Mesodermal cell (in vitro differentiated cells): ENCODE measurements at regions not wholly inside any gene's neighbourhood (a gene's known extent, or its start where the extent isn't known, plus 50 kb on each side); places are given as distances from the start of the nearest gene placed in this dataset.

Experiments used
- H3K27ac ChIP-seq: 2 replicates; pipeline ENCODE4 v1.7.0; 2013; ENCODE audit warnings: mild to moderate bottlenecking, low read depth, low read length, moderate library complexity; ENCODE audit not compliant: severe bottlenecking
- H3K36me3 ChIP-seq: 2 replicates; pipeline ENCODE4 v1.7.1; 2013; ENCODE audit warnings: mild to moderate bottlenecking, low read length, moderate library complexity; ENCODE audit not compliant: control insufficient read depth, insufficient read depth
- H3K4me1 ChIP-seq: one replicate; pipeline ENCODE4 v1.7.1; 2013; ENCODE audit warnings: mild to moderate bottlenecking, low read length; ENCODE audit not compliant: insufficient read depth, control insufficient read depth, poor library complexity, severe bottlenecking
- H3K4me3 ChIP-seq: 2 replicates; pipeline ENCODE4 v1.7.0; 2013; ENCODE audit warnings: low read length, control low read depth, mild to moderate bottlenecking; ENCODE audit not compliant: insufficient read depth, poor library complexity, severe bottlenecking; ENCODE audit errors: extremely low read depth
- H3K9me3 ChIP-seq: 2 replicates; pipeline ENCODE4 v1.7.1; 2013; ENCODE audit warnings: mild to moderate bottlenecking, low read length, moderate library complexity; ENCODE audit not compliant: control insufficient read depth
- WGBS, 2 experiments: methylation state at CpG; one replicate each; pipeline ENCODE4 v1.1.5; 2013; ENCODE audit warnings: missing lambda C conversion rate in 2 of 2; ENCODE audit not compliant: insufficient coverage in 2 of 2; 5-methylcytosine and 5-hydroxymethylcytosine counted together

DNA sequence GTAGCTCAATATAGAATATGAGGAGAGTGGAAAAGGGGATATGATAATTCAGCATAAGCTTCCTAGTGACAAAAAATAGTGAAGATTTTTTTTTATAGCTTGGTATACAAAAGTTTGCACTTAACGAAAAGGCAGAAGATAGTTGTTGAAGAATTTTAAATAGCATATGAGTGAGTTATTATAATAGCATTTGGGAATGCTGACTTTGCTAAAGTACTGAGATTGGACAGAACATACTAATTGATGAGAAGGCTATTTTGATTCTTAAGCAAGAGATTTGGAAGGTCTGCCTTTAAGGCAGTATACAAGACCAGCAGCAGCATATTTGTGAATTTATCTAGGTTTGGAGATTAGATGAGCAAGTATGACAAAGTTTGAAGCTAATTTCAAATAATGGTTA is 600.9 kb upstream of the POT1 start:
- 89 to 90% methylated on average over 1 of the region's 1 CpG for WGBS, 2 experiments
- H3K4me1 ChIP-seq, result no peaks in the 10 kb centered on the region
- H3K9me3 ChIP-seq, result no peaks in the 10 kb centered on the region

DNA sequence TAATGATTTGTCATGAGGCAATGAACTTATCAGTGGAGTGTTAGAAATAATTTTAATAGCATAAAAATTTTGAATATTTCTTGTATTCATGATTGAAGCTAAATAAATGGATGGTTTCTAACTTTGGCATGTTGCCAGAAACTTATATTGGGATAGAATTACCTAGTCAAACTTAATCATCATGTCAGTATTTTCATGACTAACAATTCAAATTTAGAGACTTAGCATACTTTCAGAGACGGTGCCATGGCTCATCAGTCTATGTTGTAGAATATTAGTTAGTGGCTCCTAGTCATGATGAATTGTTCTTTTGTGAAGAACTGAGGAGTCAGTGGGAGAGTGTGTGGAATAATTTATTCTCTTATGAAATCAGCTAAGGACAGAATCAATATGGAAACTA is 599.6 kb upstream of the POT1 start:
- Histone ChIP-seq H3K4me3 (no peak overlapping the region), H3K9me3 (no peaks in the 10 kb centered on the region), H3K27ac (no peak overlapping the region), H3K36me3 (no peaks in the 10 kb centered on the region), H3K4me1 (no peaks in the 10 kb centered on the region)
- no CpG with 5 or more reads among the region's 1 CpG for WGBS, 2 experiments

More for the DNA sequence above, 600.9 kb upstream of the POT1 start:
- Histone ChIP-seq H3K36me3 (no peaks in the 10 kb centered on the region), H3K27ac (no peak overlapping the region), H3K4me3 (no peak overlapping the region)

DNA sequence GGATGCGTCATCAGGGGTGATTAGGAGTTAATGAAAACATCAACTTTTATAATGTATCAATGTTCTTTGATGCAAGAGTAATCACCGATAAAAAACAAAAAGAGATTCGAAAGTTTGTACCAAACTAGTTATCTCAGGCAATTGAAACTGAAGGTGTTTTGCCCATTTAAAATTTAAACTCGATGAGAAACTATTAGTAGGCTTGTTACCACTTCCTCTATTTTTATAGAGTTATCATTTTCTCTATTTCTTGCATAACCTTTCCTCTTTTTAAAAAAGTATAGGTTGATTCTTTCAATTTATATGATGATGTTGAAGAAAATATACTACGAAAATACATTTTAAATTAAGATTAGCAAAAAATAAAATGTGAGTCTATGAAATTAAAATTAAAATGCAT is 597.3 kb upstream of the POT1 start:
- 94% methylated on average over 2 of the region's 5 CpGs; no CpG with 5 or more reads in 1 of the 2 experiments for WGBS, 2 experiments
- H3K4me3 ChIP-seq, result no peak overlapping the region
- H3K27ac ChIP-seq, result no peak overlapping the region
- no peaks in the 10 kb centered on the region for H3K9me3 ChIP-seq
- no peaks in the 10 kb centered on the region for H3K4me1 ChIP-seq
- no peaks in the 10 kb centered on the region for H3K36me3 ChIP-seq

GRCh38 chr7:125526092-125526491 is 596.5 kb upstream of the POT1 start:
- no CpG with 5 or more reads among the region's 1 CpG for WGBS, 2 experiments
- no peak overlapping the region for H3K4me3 ChIP-seq
- no peaks in the 10 kb centered on the region for H3K4me1 ChIP-seq
- no peak overlapping the region for H3K27ac ChIP-seq
- no peaks in the 10 kb centered on the region for H3K9me3 ChIP-seq
- H3K36me3 ChIP-seq, result no peaks in the 10 kb centered on the region

DNA sequence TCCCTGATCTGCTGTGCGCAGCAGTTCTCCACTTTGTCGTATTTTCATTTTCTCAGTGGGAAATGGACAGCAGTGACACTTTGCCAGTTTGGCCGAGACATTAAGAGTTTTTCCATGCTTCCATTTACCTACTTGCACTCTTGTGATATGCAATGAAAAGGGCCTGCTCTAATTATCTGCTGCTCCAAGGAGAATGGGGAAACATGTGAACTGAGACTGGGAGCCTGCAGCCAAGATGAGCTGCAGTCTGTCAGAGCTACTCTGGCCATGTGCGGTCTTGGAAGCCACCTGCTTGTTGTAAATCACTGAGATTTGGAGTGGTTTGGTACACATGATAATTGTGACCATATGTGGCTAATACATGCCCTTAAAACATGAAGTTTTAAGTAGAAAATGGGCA is 586.6 kb upstream of the POT1 start:
- Histone ChIP-seq H3K27ac (no peak overlapping the region), H3K36me3 (no peaks in the 10 kb centered on the region), H3K9me3 (no peaks in the 10 kb centered on the region), H3K4me1 (no peaks in the 10 kb centered on the region), H3K4me3 (no peak overlapping the region)
- WGBS, 2 experiments, result 91 to 93% methylated on average over 3 of the region's 4 CpGs

DNA sequence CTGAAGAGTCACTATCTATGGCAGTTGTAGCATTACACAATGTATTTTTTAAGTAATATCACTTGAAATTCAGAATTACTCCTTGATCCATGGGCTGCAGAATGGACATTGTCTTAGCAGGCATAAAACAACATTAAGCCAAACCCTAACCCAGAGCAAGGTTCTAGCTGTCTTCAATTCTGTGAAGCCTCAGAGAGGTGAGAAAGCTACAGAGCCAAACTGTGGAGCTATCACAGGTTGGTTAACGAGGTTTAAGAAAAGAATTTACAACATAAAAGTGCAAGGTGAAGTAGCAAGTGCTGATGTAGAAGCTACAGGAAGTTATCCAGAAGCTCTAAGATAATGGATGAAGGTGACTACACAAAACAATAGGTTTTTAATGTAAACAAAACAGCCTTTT is 582.7 kb upstream of the POT1 start:
- Histone ChIP-seq H3K4me1 (no peaks in the 10 kb centered on the region), H3K27ac (no peak overlapping the region), H3K9me3 (no peaks in the 10 kb centered on the region), H3K36me3 (no peaks in the 10 kb centered on the region), H3K4me3 (no peak overlapping the region)
- WGBS, 2 experiments, result 86 to 100% methylated on average over 1 of the region's 1 CpG

DNA sequence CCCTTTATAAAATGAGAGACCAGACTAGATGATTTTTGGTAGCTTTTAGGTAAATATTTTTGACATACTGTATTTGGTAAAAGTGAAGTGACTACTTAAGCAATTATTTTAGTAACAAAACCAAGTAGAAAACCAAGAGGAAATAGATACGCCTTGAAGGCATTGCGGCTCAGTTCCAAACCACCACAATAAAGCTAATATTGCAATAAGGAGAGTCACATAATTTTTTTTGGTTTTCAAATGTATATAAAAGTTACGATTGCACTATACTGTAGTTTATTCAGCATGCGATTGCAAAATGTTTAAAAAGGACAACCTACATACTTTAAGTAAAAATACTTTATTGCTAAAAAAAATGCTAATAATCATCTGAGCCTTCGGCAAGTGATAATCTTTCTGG is 581.7 kb upstream of the POT1 start:
- H3K36me3 ChIP-seq, result no peaks in the 10 kb centered on the region
- WGBS, 2 experiments, result 100% methylated on average over 1 of the region's 5 CpGs; no CpG with 5 or more reads in 1 of the 2 experiments
- no peaks in the 10 kb centered on the region for H3K9me3 ChIP-seq
- no peak overlapping the region for H3K27ac ChIP-seq
- H3K4me1 ChIP-seq, result no peaks in the 10 kb centered on the region
- no peak overlapping the region for H3K4me3 ChIP-seq

- Histone ChIP-seq H3K9me3 (no peaks in the 10 kb centered on the region), H3K27ac (no peak overlapping the region), H3K4me1 (no peaks in the 10 kb centered on the region), H3K4me3 (no peak overlapping the region), H3K36me3 (no peaks in the 10 kb centered on the region)
- 54 to 79% methylated on average over 3 to 4 of the region's 4 CpGs for WGBS, 2 experiments
Observed at GRCh38 chr7:125506331-125506730, 576.7 kb upstream of the POT1 start.

DNA sequence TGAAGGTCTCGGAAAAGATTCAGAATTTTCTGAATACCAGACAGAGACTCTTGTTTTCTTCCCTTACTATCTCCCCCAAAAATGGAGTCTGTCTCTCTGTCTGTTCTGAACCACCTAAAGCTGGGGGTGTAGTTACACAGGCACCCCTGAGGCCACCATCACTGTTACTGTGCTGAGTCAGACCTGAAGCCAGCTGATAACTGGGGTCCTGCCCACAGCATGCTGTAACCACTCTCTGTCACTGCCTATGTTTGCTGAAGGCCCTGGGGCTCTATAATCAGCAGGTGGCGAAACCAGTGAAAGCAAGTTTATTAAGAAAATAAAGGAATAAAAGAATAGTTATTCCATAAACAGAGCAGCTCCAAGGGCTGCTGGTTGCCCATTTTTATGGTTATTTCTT is 575.2 kb upstream of the POT1 start:
- no peak overlapping the region for H3K27ac ChIP-seq
- H3K36me3 ChIP-seq, result no peaks in the 10 kb centered on the region
- no peaks in the 10 kb centered on the region for H3K4me1 ChIP-seq
- no peaks in the 10 kb centered on the region for H3K9me3 ChIP-seq
- H3K4me3 ChIP-seq, result no peak overlapping the region
- 83 to 100% methylated on average over 1 of the region's 2 CpGs for WGBS, 2 experiments

- Histone ChIP-seq H3K9me3 (no peaks in the 10 kb centered on the region), H3K4me3 (no peak overlapping the region), H3K4me1 (no peaks in the 10 kb centered on the region), H3K36me3 (no peaks in the 10 kb centered on the region), H3K27ac (no peak overlapping the region)
- WGBS, 2 experiments, result no CpG with 5 or more reads among the region's 1 CpG
Observed at GRCh38 chr7:125495997-125496396, 566.4 kb upstream of the POT1 start.

GRCh38 chr7:125492521-125492920 is 562.9 kb upstream of the POT1 start:
- H3K9me3 ChIP-seq, result no peaks in the 10 kb centered on the region
- no CpG with 5 or more reads among the region's 1 CpG for WGBS, 2 experiments
- H3K36me3 ChIP-seq, result no peaks in the 10 kb centered on the region
- H3K4me1 ChIP-seq, result no peaks in the 10 kb centered on the region
- H3K4me3 ChIP-seq, result no peak overlapping the region
- H3K27ac ChIP-seq, result no peak overlapping the region

DNA sequence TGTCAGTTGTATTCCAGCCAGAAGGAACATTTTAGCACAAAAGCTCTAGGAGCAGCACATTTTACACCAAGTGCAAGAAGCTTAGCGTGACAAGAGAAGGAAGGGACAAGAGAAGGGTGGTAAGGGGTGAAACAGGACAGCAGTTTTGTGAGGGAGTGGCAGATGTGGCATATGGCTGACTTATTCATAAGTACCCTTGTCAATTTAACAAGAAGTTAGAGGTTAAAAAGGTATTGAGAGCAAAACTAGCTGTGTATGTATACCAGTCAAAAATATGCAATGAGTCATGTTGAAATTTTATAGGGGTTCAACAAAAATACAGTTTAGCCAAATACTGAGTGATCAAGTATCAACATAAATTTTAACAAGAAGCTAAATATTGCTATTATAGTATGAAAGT is 561.5 kb upstream of the POT1 start:
- Histone ChIP-seq H3K4me1 (no peaks in the 10 kb centered on the region), H3K36me3 (no peaks in the 10 kb centered on the region), H3K9me3 (no peaks in the 10 kb centered on the region), H3K27ac (no peak overlapping the region), H3K4me3 (no peak overlapping the region)
- WGBS, 2 experiments, result 75 to 83% methylated on average over 1 of the region's 1 CpG
